Lung (tissue), 11 donors: ENCODE measurements at regions not wholly inside any gene's neighbourhood (a gene's known extent, or its start where the extent isn't known, plus 50 kb on each side); places are given as distances from the start of the nearest gene placed in this dataset.

Experiments
- ATAC-seq: fragments of 200-7000 bp; cut with Tn5 transposase; one replicate; pipeline ENCODE4 v1.9.1; 2020; ENCODE audit warnings: moderate number of reproducible peaks; ENCODE audit not compliant: insufficient read depth, low FRiP score
- DNase-seq, 3 donors: peaks; one replicate each; pipeline ENCODE4 v3.0.0-alpha.2; 2013 to 2017
- H3K27ac ChIP-seq, 2 donors: one replicate each; pipeline ENCODE4 v1.5.1; 2013; ENCODE audit warnings: mild to moderate bottlenecking in 2 of 2, moderate library complexity in 2 of 2, control low read depth in 1 of 2, inconsistent platforms in 1 of 2, low read depth in 1 of 2, low read length in 1 of 2
- H3K27me3 ChIP-seq, 3 donors: one replicate each; pipeline ENCODE4 v1.5.1; 2013; ENCODE audit warnings: low read length in 2 of 3; ENCODE audit not compliant: control insufficient read depth in 3 of 3, insufficient read depth in 3 of 3
- H3K36me3 ChIP-seq, 4 donors: one replicate each; pipeline ENCODE4 v1.5.1; 2013; ENCODE audit warnings: low read length in 4 of 4, mild to moderate bottlenecking in 1 of 4, moderate library complexity in 1 of 4; ENCODE audit not compliant: control insufficient read depth in 4 of 4, insufficient read depth in 4 of 4
- H3K4me1 ChIP-seq, 5 donors: one replicate each; pipeline ENCODE4 v1.5.1; 2013; ENCODE audit warnings: low read length in 5 of 5, mild to moderate bottlenecking in 2 of 5, moderate library complexity in 1 of 5; ENCODE audit not compliant: control insufficient read depth in 5 of 5, insufficient read depth in 5 of 5
- H3K4me3 ChIP-seq: one replicate; pipeline ENCODE4 v1.5.1; 2013; ENCODE audit warnings: mild to moderate bottlenecking, control low read depth, moderate library complexity
- H3K9ac ChIP-seq, 2 donors: one replicate each; pipeline ENCODE4 v1.5.1; 2013; ENCODE audit warnings: low read length in 2 of 2, control low read depth in 1 of 2; ENCODE audit not compliant: insufficient read depth in 1 of 2
- H3K9me3 ChIP-seq, 4 donors: one replicate each; pipeline ENCODE4 v1.5.1; 2013; ENCODE audit warnings: low read length in 3 of 4, mild to moderate bottlenecking in 1 of 4, moderate library complexity in 1 of 4; ENCODE audit not compliant: control insufficient read depth in 4 of 4, insufficient read depth in 3 of 4
- CTCF ChIP-seq: IDR thresholded peaks from 2 replicates; pipeline ENCODE4 v1.5.1; 2012; ENCODE audit warnings: mild to moderate bottlenecking; ENCODE audit errors: control extremely low read depth, extremely low read depth
- WGBS, 2 donors: extraction: QIAGEN DNeasy Blood & Tissue Kit; methylation state at CpG; one replicate each; pipeline ENCODE4 v1.1.7; 2013; 5-methylcytosine and 5-hydroxymethylcytosine counted together
- donor health status: control.
- donor health status: control.
- donor health status: Bipolar disorder and iron deficiency.
- donor health status: healthy.
- donor health status: DM: yes; HTN: yes; CAD: no.

GRCh38 chr10:63077800-63078199 is 55.3 kb upstream of the NRBF2 start:
- H3K36me3 ChIP-seq, result no peaks in the 10 kb centered on the region
- H3K27me3 ChIP-seq, result no peaks in the 10 kb centered on the region
- no peak for ATAC-seq
- H3K9me3 ChIP-seq, result no peaks in the 10 kb centered on the region
- TF ChIP-seq CTCF, result no peak
- H3K27ac ChIP-seq, result no peak overlapping the region
- DNase-seq, result no peak
- 93 to 95% methylated on average over 4 of the region's 4 CpGs for WGBS, 2 donors
- H3K4me3 ChIP-seq, result no peak overlapping the region
- no peak overlapping the region for H3K9ac ChIP-seq
- H3K4me1 ChIP-seq, result no peaks in the 10 kb centered on the region

GRCh38 chr10:63072951-63073350 is 60.2 kb upstream of the NRBF2 start:
- WGBS, 2 donors, result 86 to 92% methylated on average over 11 of the region's 11 CpGs
- Histone ChIP-seq H3K4me1 (peaks cover 0 to 2% (median 0%) of the 10 kb centered on the region in 5 donors), H3K9me3 (no peaks in the 10 kb centered on the region), H3K9ac (no peak overlapping the region), H3K36me3 (no peaks in the 10 kb centered on the region), H3K4me3 (no peak overlapping the region), H3K27ac (no peak overlapping the region), H3K27me3 (no peaks in the 10 kb centered on the region)
- no peak for DNase-seq
- TF ChIP-seq CTCF, result no peak
- no peak for ATAC-seq

- ATAC-seq (no peak), DNase-seq (peak in 2 of 3 donors; percentile 22 to 59)
- Histone ChIP-seq H3K9ac (no peak overlapping the region), H3K4me3 (no peak overlapping the region), H3K4me1 (peaks cover 0 to 2% (median 0%) of the 10 kb centered on the region in 5 donors), H3K36me3 (no peaks in the 10 kb centered on the region), H3K27ac (no peak overlapping the region), H3K27me3 (peaks cover 0 to 7% (median 2%) of the 10 kb centered on the region in 3 donors), H3K9me3 (no peaks in the 10 kb centered on the region)
- TF ChIP-seq CTCF, result no peak
- 70 to 85% methylated on average over 11 of the region's 11 CpGs for WGBS, 2 donors
Measured at GRCh38 chr10:63071145-63071544, 62.0 kb upstream of the NRBF2 start.

GRCh38 chr10:63069318-63069717 is 63.8 kb upstream of the NRBF2 start:
- Histone ChIP-seq H3K27ac (no peak overlapping the region), H3K9ac (no peak overlapping the region), H3K4me3 (no peak overlapping the region), H3K36me3 (no peaks in the 10 kb centered on the region), H3K27me3 (peaks cover 0 to 8% (median 2%) of the 10 kb centered on the region in 3 donors), H3K4me1 (peaks cover 0 to 2% (median 0%) of the 10 kb centered on the region in 5 donors), H3K9me3 (no peaks in the 10 kb centered on the region)
- ATAC-seq, result no peak
- DNase-seq, result no peak
- 82 to 84% methylated on average over 1 of the region's 1 CpG for WGBS, 2 donors
- no peak for TF ChIP-seq CTCF
